Lower leg skin (tissue), 4 donors: ENCODE measurements at regions not wholly inside any gene's neighbourhood (a gene's known extent, or its start where the extent isn't known, plus 50 kb on each side); places are given as distances from the start of the nearest gene placed in this dataset.

Experiments used
- DNase-seq, 2 donors: peaks; one replicate each; pipeline ENCODE4 v3.0.0-alpha.2; 2019; ENCODE audit warnings: low spot score in 2 of 2
- H3K4me3 ChIP-seq: fragments of 200-600 bp; sonication (generic); 2 replicates; pipeline ENCODE4 v1.5.1; 2017; ENCODE audit warnings: mild to moderate bottlenecking, low read depth; ENCODE audit not compliant: poor library complexity, severe bottlenecking
- POLR2A ChIP-seq, 2 donors: fragments of 450-650 bp; IDR thresholded peaks; one replicate each; pipeline ENCODE4 v1.6.1; 2016 to 2017; ENCODE audit warnings: antibody characterized with exemption in 2 of 2, mild to moderate bottlenecking in 1 of 2, moderate library complexity in 1 of 2
- WGBS, 2 donors: methylation state at CpG; one replicate each; pipeline ENCODE4 v1.1.5; 2018; 5-methylcytosine and 5-hydroxymethylcytosine counted together
- intact Hi-C: fragments of 100-400 bp; cut with DNase I; formaldehyde crosslinking; loops from one replicate; pipeline ENCODE4 v1.15.0; 2023; ENCODE audit warnings: low total_unique reads
- TF ChIP-seq, protein P1 (sequence below), 3 donors: fragments of 450-650 bp; IDR thresholded peaks; one replicate each; pipeline ENCODE4 v1.5.1; 2016; ENCODE audit warnings: antibody characterized with exemption in 3 of 3, mild to moderate bottlenecking in 3 of 3, moderate library complexity in 2 of 3

DNA sequence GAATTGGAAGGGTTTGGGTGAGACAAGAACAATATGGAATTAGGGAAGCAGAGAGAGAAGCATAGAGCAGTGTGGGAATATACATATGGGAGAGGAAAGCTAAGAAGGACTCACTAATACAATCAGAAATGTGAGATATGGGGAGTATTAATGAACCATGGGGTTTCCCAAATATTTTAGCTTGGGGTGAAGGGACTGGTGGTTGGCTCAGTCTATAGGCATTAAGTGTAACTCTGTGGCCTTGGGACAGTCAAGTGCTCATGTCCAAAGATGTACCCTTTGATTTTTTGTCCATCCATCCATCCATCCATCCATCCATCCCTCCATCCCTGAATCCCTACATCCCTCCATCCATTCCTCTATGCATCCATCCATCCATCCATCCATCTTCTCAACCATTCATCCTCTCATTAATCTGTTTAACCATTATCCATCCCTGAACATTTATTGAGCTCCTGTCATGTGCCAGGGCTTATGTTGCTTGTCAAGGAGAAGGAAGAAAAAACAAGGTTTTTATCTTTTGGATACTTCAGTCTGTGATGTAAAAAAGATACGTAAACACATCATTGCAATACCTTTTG is 263.4 kb upstream of the CHD6 start:
- no peak overlapping the region for H3K4me3 ChIP-seq
- TF ChIP-seq, protein P1, sequence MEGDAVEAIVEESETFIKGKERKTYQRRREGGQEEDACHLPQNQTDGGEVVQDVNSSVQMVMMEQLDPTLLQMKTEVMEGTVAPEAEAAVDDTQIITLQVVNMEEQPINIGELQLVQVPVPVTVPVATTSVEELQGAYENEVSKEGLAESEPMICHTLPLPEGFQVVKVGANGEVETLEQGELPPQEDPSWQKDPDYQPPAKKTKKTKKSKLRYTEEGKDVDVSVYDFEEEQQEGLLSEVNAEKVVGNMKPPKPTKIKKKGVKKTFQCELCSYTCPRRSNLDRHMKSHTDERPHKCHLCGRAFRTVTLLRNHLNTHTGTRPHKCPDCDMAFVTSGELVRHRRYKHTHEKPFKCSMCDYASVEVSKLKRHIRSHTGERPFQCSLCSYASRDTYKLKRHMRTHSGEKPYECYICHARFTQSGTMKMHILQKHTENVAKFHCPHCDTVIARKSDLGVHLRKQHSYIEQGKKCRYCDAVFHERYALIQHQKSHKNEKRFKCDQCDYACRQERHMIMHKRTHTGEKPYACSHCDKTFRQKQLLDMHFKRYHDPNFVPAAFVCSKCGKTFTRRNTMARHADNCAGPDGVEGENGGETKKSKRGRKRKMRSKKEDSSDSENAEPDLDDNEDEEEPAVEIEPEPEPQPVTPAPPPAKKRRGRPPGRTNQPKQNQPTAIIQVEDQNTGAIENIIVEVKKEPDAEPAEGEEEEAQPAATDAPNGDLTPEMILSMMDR (IDR thresholded peaks at IDR 0.05): no peak
- no peak for TF ChIP-seq POLR2A (IDR thresholded peaks at IDR 0.05)
- DNase-seq: no peak
- WGBS, 2 donors: 73 to 88% methylated on average over 1 of the region's 1 CpG
- intact Hi-C loops: no loop called here

DNA sequence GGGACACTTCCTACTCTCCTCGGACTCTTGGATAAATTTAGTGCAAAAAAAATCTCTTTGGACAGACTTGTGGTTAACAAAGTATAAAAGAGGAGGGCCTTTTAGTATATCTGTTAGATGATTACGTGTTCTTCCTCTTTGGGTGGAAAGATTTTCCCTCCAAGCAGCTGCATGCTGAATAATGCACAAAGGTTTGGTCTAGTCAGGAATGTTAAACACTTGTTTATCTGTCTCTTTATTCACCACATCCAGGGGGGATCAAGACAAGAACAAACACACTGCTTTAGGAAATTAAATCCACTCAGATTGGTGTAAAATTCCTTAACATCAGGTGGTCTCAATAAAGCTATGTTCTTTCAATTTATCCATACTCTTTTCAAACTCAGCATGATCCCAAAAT is 260.9 kb upstream of the CHD6 start:
- intact Hi-C loops: no loop called here

DNA sequence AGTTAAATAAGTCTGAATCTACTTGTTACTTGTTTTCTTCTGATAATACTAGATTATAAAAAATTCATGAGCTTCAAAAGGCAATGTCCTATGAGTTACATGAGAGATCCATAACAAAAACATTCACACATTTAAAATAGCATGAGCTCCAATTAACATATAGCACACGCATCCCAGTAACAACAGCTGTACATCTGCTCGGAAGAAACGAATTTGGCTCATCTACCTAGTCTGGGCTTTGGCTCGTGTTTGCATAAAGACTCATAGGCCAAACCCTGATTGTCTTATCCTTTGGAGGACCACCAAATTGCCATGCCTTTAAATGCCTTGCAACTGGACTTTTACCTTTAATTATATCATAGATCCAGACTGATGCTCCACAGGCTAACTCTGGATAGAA is 259.7 kb upstream of the CHD6 start:
- no peak for DNase-seq
- intact Hi-C loops: no loop called here
- WGBS, 2 donors: 77 to 82% methylated on average over 4 of the region's 4 CpGs
- no peak overlapping the region for H3K4me3 ChIP-seq
- TF ChIP-seq, protein P1 (IDR thresholded peaks at IDR 0.05): no peak
- TF ChIP-seq POLR2A (IDR thresholded peaks at IDR 0.05): no peak

More for the DNA sequence above, 260.9 kb upstream of the CHD6 start:
- TF ChIP-seq, protein P1 (IDR thresholded peaks at IDR 0.05): no peak
- no peak for TF ChIP-seq POLR2A (IDR thresholded peaks at IDR 0.05)
- WGBS, 2 donors: 60 to 72% methylated on average over 2 of the region's 2 CpGs
- H3K4me3 ChIP-seq: no peak overlapping the region
- no peak for DNase-seq

DNA sequence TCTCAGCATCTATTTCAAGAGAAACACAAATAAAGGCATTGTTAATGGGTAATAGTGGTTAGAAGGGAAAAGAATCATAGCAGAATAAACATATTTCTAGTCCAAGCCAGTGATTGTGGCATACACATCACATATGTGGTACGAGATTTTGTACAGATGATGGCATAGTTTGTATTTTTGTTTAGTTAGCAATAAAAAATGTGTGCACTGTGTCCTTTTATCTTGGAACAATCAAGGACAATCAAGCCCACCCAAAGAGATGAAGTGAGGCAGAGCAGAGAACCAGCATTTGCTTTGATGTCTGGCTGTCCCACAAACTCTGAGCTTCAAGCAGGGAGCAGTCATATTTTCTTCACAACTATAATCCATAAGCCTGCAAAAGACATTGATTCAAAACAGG is 256.5 kb upstream of the CHD6 start:
- no peak for DNase-seq
- intact Hi-C loops: no loop called here
- no peak overlapping the region for H3K4me3 ChIP-seq
- WGBS, 2 donors: 60 to 71% methylated on average over 1 of the region's 1 CpG
- no peak for TF ChIP-seq POLR2A (IDR thresholded peaks at IDR 0.05)
- TF ChIP-seq, protein P1 (IDR thresholded peaks at IDR 0.05): no peak

DNA sequence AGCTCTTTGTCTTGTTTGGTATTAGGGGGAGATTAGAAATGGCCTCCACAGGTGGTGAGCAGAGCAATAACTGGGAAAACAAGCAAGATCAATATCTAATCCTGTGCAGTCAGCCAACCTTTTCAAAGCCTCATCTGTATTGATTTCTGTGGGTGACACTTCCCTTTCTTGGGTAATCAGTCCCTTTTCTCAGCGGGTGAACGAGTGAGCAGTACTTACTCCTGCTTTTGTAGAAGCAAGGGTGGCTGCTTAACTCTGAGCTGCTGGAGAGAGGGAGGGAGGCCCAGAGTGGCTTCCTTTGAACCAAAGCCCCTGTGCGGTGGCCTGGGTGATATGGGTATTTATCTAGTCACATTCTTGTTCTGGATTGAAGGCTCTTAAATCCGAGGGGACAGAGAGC is 254.8 kb upstream of the CHD6 start:
- intact Hi-C loops: no loop called here
- WGBS, 2 donors: 79 to 91% methylated on average over 4 of the region's 4 CpGs
- no peak for TF ChIP-seq POLR2A (IDR thresholded peaks at IDR 0.05)
- no peak overlapping the region for H3K4me3 ChIP-seq
- DNase-seq: no peak

DNA sequence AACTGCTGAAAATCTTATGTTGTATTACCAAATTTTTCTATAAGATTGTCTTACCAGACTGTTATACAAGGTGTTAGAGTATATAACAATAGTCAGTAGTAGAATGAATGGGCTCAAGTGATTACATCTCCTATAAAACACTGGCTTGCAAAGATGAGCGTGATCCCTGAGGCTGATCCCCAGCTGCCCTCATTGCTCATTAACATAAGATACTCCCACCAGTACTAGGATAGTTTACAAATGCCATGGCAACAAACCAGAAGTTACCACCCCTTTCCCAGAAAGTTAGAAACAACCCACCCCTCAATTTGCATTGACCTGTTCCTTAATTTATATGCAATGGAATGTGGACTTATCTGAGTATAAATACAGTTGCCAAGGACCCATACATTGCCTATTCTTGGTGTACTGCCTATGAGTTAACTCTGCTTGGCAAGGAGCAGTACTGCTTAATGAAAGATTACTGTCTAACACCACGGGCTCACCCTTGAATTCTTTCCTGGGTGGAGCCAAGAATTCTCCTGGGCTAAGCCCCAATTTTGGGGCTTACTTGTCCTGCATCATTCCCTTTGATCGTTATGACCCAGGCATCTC is 252.8 kb upstream of the CHD6 start:
- H3K4me3 ChIP-seq: no peak overlapping the region
- no peak for TF ChIP-seq POLR2A (IDR thresholded peaks at IDR 0.05)
- TF ChIP-seq, protein P1 (IDR thresholded peaks at IDR 0.05): no peak
- no peak for DNase-seq
- 26 to 54% methylated on average over 3 of the region's 3 CpGs for WGBS, 2 donors
- intact Hi-C loops: no loop called here
